ENCODE measurements at regions not wholly inside any gene's neighbourhood (a gene's known extent, or its start where the extent isn't known, plus 50 kb on each side); places are given as distances from the start of the nearest gene placed in this dataset.

- H2AFZ ChIP-seq (ENCODE audit: low read length), result no peak overlapping the region
- no peaks in the 10 kb centered on the region for H3K9me2 ChIP-seq (replicated peaks; ENCODE audit: low read length)
- 0 out of 2 replicates have a peak, but pooled peaks cover 7% of the 10 kb centered on the region for H3K9me3 ChIP-seq (ENCODE audit: low read length)
- DNase-seq, result no peak
- H3K79me2 ChIP-seq (ENCODE audit: low read length), result no peaks in the 10 kb centered on the region
- H3K27ac ChIP-seq (ENCODE audit: low read length), result no peak overlapping the region
- ChIA-PET POLR2A (ENCODE audit: unreplicated experiment) (no interaction called here), CTCF (no interaction called here)
- no TSS peak for BruUV-seq (replicated peaks)
- no peak overlapping the region for H3K4me3 ChIP-seq (ENCODE audit: low read length)
- no peaks in the 10 kb centered on the region for H3K4me1 ChIP-seq (ENCODE audit: insufficient read depth, low read length)
- no peaks in the 10 kb centered on the region for H4K20me1 ChIP-seq (ENCODE audit: low read length)
- TF ChIP-seq EZH2 (IDR thresholded peaks at IDR 0.05; ENCODE audit: low read length, unreplicated experiment) (no peak), EZH2phosphoT487 (IDR thresholded peaks at IDR 0.05; ENCODE audit: borderline replicate concordance, low read length) (no peak), CTCF (conservative IDR thresholded peaks at IDR 0.05; ENCODE audit: low read depth, low read length) (no peak)
- H3K9ac ChIP-seq (ENCODE audit: low read length), result no peak overlapping the region
- no peaks in the 10 kb centered on the region for H3K27me3 ChIP-seq (ENCODE audit: low read length)
- intact Hi-C loops (cut with micrococcal nuclease), result no loop called here
- H3K36me3 ChIP-seq (ENCODE audit: low read depth, low read length), result no peaks in the 10 kb centered on the region
- no peaks in the 10 kb centered on the region for H3F3A ChIP-seq (ENCODE audit: low read length, unreplicated experiment)
- no peak overlapping the region for H3K4me2 ChIP-seq (ENCODE audit: low read length)
- ATAC-seq, result no peak
Observed at GRCh38 chr11:15544353-15544752, 429.6 kb downstream of the INSC start.

GRCh38 chr11:15547685-15548084, 433.0 kb downstream of the INSC start:
- CTCF ChIA-PET, result no interaction called here
- no peaks in the 10 kb centered on the region for H3K9me2 ChIP-seq (replicated peaks; ENCODE audit: low read length)
- ATAC-seq (no peak), DNase-seq (no peak)
- no TSS peak for BruUV-seq (replicated peaks)
- no peaks in the 10 kb centered on the region for H3K36me3 ChIP-seq (ENCODE audit: low read depth, low read length)
- no peaks in the 10 kb centered on the region for H3K4me1 ChIP-seq (ENCODE audit: insufficient read depth, low read length)
- no peak overlapping the region for H3K4me2 ChIP-seq (ENCODE audit: low read length)
- H3K9me3 ChIP-seq (ENCODE audit: low read length), result 0 out of 2 replicates have a peak, but pooled peaks cover 12% of the 10 kb centered on the region
- no peak overlapping the region for H3K9ac ChIP-seq (ENCODE audit: low read length)
- H3F3A ChIP-seq (ENCODE audit: low read length, unreplicated experiment), result no peaks in the 10 kb centered on the region
- intact Hi-C loops (cut with micrococcal nuclease), result no loop called here
- H3K4me3 ChIP-seq (ENCODE audit: low read length), result no peak overlapping the region
- no peaks in the 10 kb centered on the region for H4K20me1 ChIP-seq (ENCODE audit: low read length)
- no peak overlapping the region for H3K27ac ChIP-seq (ENCODE audit: low read length)
- H3K79me2 ChIP-seq (ENCODE audit: low read length), result no peaks in the 10 kb centered on the region
- H3K27me3 ChIP-seq (ENCODE audit: low read length), result no peaks in the 10 kb centered on the region
- TF ChIP-seq CTCF (conservative IDR thresholded peaks at IDR 0.05; ENCODE audit: low read depth, low read length) (no peak), EZH2phosphoT487 (IDR thresholded peaks at IDR 0.05; ENCODE audit: borderline replicate concordance, low read length) (no peak), EZH2 (IDR thresholded peaks at IDR 0.05; ENCODE audit: low read length, unreplicated experiment) (no peak)
- POLR2A ChIA-PET (ENCODE audit: unreplicated experiment), result no interaction called here
- no peak overlapping the region for H2AFZ ChIP-seq (ENCODE audit: low read length)

- Histone ChIP-seq H3K27ac (ENCODE audit: low read length) (no peak overlapping the region), H3K4me3 (ENCODE audit: low read length) (no peak overlapping the region), H3K9me3 (ENCODE audit: low read length) (0 out of 2 replicates have a peak, but pooled peaks cover 9% of the 10 kb centered on the region), H3K27me3 (ENCODE audit: low read length) (no peaks in the 10 kb centered on the region), H3K4me2 (ENCODE audit: low read length) (no peak overlapping the region), H3F3A (ENCODE audit: low read length, unreplicated experiment) (no peaks in the 10 kb centered on the region), H3K79me2 (ENCODE audit: low read length) (no peaks in the 10 kb centered on the region), H3K9me2 (replicated peaks; ENCODE audit: low read length) (no peaks in the 10 kb centered on the region), H3K36me3 (ENCODE audit: low read depth, low read length) (no peaks in the 10 kb centered on the region), H3K4me1 (ENCODE audit: insufficient read depth, low read length) (no peaks in the 10 kb centered on the region), H4K20me1 (ENCODE audit: low read length) (no peaks in the 10 kb centered on the region), H3K9ac (ENCODE audit: low read length) (no peak overlapping the region), H2AFZ (ENCODE audit: low read length) (no peak overlapping the region)
- TF ChIP-seq EZH2phosphoT487 (IDR thresholded peaks at IDR 0.05; ENCODE audit: borderline replicate concordance, low read length) (no peak), EZH2 (IDR thresholded peaks at IDR 0.05; ENCODE audit: low read length, unreplicated experiment) (no peak), CTCF (conservative IDR thresholded peaks at IDR 0.05; ENCODE audit: low read depth, low read length) (no peak)
- ChIA-PET CTCF (no interaction called here), POLR2A (ENCODE audit: unreplicated experiment) (no interaction called here)
- ATAC-seq, result no peak
- no peak for DNase-seq
- BruUV-seq (replicated peaks), result no TSS peak
- intact Hi-C loops (cut with micrococcal nuclease), result no loop called here
Observed at GRCh38 chr11:15551901-15552851, 437.5 kb downstream of the INSC start.
